Hypothalamus (tissue), 51 donors: ENCODE measurements at regions not wholly inside any gene's neighbourhood (a gene's known extent, or its start where the extent isn't known, plus 50 kb on each side); places are given as distances from the start of the nearest gene placed in this dataset.
"Not testable (repeated sequence)": the region's sequence is repeated elsewhere in the genome, so short reads cannot be mapped to it uniquely, and the experiment has no call there.

Experiments used
- DNase-seq, 51 donors: peaks; one replicate each; lab custom pipeline; 2025; lab: John Stamatoyannopoulos, UW

- no peak for DNase-seq
These were observed 1027.7 kb upstream of the TMEFF2 start for GRCh38 chr2:193222454-193222853.

- no peak for DNase-seq
These were observed 1024.7 kb upstream of the TMEFF2 start for GRCh38 chr2:193219413-193219812.

GRCh38 chr2:193201583-193201982 is 1006.9 kb upstream of the TMEFF2 start:
- DNase-seq = no peak

GRCh38 chr2:193199322-193199721 is 1004.6 kb upstream of the TMEFF2 start:
- no peak for DNase-seq

- no peak for DNase-seq
These were observed 993.1 kb upstream of the TMEFF2 start for GRCh38 chr2:193187816-193188215.

GRCh38 chr2:193170981-193171380 is 976.2 kb upstream of the TMEFF2 start:
- not testable (repeated sequence) for DNase-seq

GRCh38 chr2:193156480-193156879 is 961.7 kb upstream of the TMEFF2 start:
- no peak for DNase-seq

GRCh38 chr2:193154076-193154475 is 959.3 kb upstream of the TMEFF2 start:
- DNase-seq = no peak

GRCh38 chr2:193153576-193153975 is 958.8 kb upstream of the TMEFF2 start:
- DNase-seq = no peak

- not testable (repeated sequence) for DNase-seq
These were observed 947.7 kb upstream of the TMEFF2 start for GRCh38 chr2:193142467-193142866.

- no peak for DNase-seq
These were observed 947.3 kb upstream of the TMEFF2 start for GRCh38 chr2:193141998-193142397.

GRCh38 chr2:193140895-193141294 is 946.2 kb upstream of the TMEFF2 start:
- DNase-seq = not testable (repeated sequence)

- no peak for DNase-seq
These were observed 930.1 kb upstream of the TMEFF2 start for GRCh38 chr2:193124815-193125214.

- no peak for DNase-seq
These were observed 920.1 kb upstream of the TMEFF2 start for GRCh38 chr2:193114827-193115226.

GRCh38 chr2:193112986-193113385 is 918.3 kb upstream of the TMEFF2 start:
- no peak for DNase-seq

- no peak for DNase-seq
These were observed 908.3 kb upstream of the TMEFF2 start for GRCh38 chr2:193103064-193103463.

GRCh38 chr2:193101591-193101990 is 906.9 kb upstream of the TMEFF2 start:
- DNase-seq = no peak

- DNase-seq = no peak
These were observed 893.3 kb upstream of the TMEFF2 start for GRCh38 chr2:193088026-193088425.

GRCh38 chr2:193076995-193077394 is 882.3 kb upstream of the TMEFF2 start:
- no peak for DNase-seq

- no peak for DNase-seq
These were observed 880.2 kb upstream of the TMEFF2 start for GRCh38 chr2:193074933-193075332.

- no peak for DNase-seq
These were observed 877.9 kb upstream of the TMEFF2 start for GRCh38 chr2:193072647-193073046.

- not testable (repeated sequence) for DNase-seq
These were observed 830.8 kb upstream of the TMEFF2 start for GRCh38 chr2:193025556-193025955.

- DNase-seq = no peak
These were observed 830.1 kb upstream of the TMEFF2 start for GRCh38 chr2:193024791-193025190.

GRCh38 chr2:193011870-193012269 is 817.1 kb upstream of the TMEFF2 start:
- no peak for DNase-seq
